Common myeloid progenitor, CD34-positive (primary cell): ENCODE measurements at regions not wholly inside any gene's neighbourhood (a gene's known extent, or its start where the extent isn't known, plus 50 kb on each side); places are given as distances from the start of the nearest gene placed in this dataset.

ENCODE experiments used
- CTCF ChIA-PET: fragments of 350-600 bp; sonication (Branson Sonifier 250); formaldehyde crosslinking; loops from one replicate; lab custom pipeline; 2021; ENCODE audit warnings: antibody characterized with exemption; lab: Charles Lee
- POLR2A ChIA-PET: fragments of 350-600 bp; sonication (Branson Sonifier 250); formaldehyde crosslinking; loops from one replicate; lab custom pipeline; 2021; ENCODE audit warnings: antibody characterized with exemption; lab: Charles Lee
- DNase-seq, 3 donors: peaks; one replicate each; pipeline versions ENCODE4 v3.0.0 to v3.0.0-alpha.2; 2013
- H3K27ac ChIP-seq, 2 experiments: 1 replicate in 1 of 2; 2 replicates in 1 of 2; pipeline ENCODE4 v1.7.0; 2013; ENCODE audit warnings: inconsistent platforms in 2 of 2, low read length in 2 of 2, mild to moderate bottlenecking in 2 of 2, low read depth in 1 of 2, moderate library complexity in 1 of 2; ENCODE audit not compliant: severe bottlenecking in 2 of 2, insufficient read depth in 1 of 2, poor library complexity in 1 of 2
- H3K27me3 ChIP-seq, 5 experiments: replicated peaks in 2 of 5; 1 replicate in 3 of 5; 2 replicates in 2 of 5; pipeline versions ENCODE4 v1.6.1 to v1.7.0; 2013; ENCODE audit warnings: low read length in 4 of 5, mild to moderate bottlenecking in 2 of 5, moderate library complexity in 2 of 5, inconsistent platforms in 1 of 5; ENCODE audit not compliant: insufficient read depth in 5 of 5, control insufficient read depth in 4 of 5
- H3K36me3 ChIP-seq, 4 experiments: 1 replicate in 2 of 4; 2 replicates in 2 of 4; pipeline versions ENCODE4 v1.6.1 to v1.7.0; 2013; ENCODE audit warnings: low read length in 3 of 4, control low read depth in 1 of 4, mild to moderate bottlenecking in 1 of 4; ENCODE audit not compliant: control insufficient read depth in 4 of 4, insufficient read depth in 4 of 4
- H3K4me1 ChIP-seq, 4 experiments: 1 replicate in 3 of 4; 2 replicates in 1 of 4; pipeline versions ENCODE4 v1.6.1 to v1.7.1; 2013; ENCODE audit warnings: low read length in 3 of 4, mild to moderate bottlenecking in 3 of 4, control low read depth in 1 of 4, inconsistent platforms in 1 of 4, moderate library complexity in 1 of 4; ENCODE audit not compliant: control insufficient read depth in 4 of 4, insufficient read depth in 4 of 4; ENCODE audit errors: control extremely low read depth in 1 of 4
- H3K4me3 ChIP-seq, 7 experiments: 1 replicate in 4 of 7; 2 replicates in 3 of 7; pipeline versions ENCODE4 v1.5.1 to v1.7.0; 2013; ENCODE audit warnings: mild to moderate bottlenecking in 7 of 7, low read length in 6 of 7, moderate library complexity in 6 of 7, inconsistent platforms in 2 of 7, low read depth in 2 of 7, control low read depth in 1 of 7; ENCODE audit not compliant: insufficient read depth in 4 of 7, control insufficient read depth in 1 of 7; ENCODE audit errors: extremely low read depth in 1 of 7
- H3K9me3 ChIP-seq, 5 experiments: 1 replicate in 4 of 5; 2 replicates in 1 of 5; pipeline versions ENCODE4 v1.6.1 to v1.7.1; 2013; ENCODE audit warnings: low read length in 4 of 5, mild to moderate bottlenecking in 2 of 5, inconsistent platforms in 1 of 5, low read depth in 1 of 5, moderate library complexity in 1 of 5; ENCODE audit not compliant: control insufficient read depth in 4 of 5, insufficient read depth in 2 of 5; ENCODE audit errors: control extremely low read depth in 1 of 5
- WGBS: methylation state at CpG from one replicate; pipeline ENCODE4 v1.1.5; 2013; ENCODE audit not compliant: insufficient coverage; 5-methylcytosine and 5-hydroxymethylcytosine counted together

GRCh38 chr6:168222115-168223043, 97.2 kb downstream of the DACT2 start:
- Histone ChIP-seq H3K27ac (no peak overlapping the region), H3K9me3 (peaks cover 0 to 3% (median 0%) of the 10 kb centered on the region in 5 experiments), H3K4me1 (no peaks in the 10 kb centered on the region), H3K4me3 (no peak overlapping the region), H3K27me3 (peaks cover 0 to 19% (median 3%) of the 10 kb centered on the region in 5 experiments), H3K36me3 (no peaks in the 10 kb centered on the region)
- no peak for DNase-seq
- ChIA-PET CTCF (no interaction called here), POLR2A (no interaction called here)
- WGBS: 97% methylated on average over 9 of the region's 17 CpGs

GRCh38 chr6:168221497-168222079, 98.0 kb downstream of the DACT2 start:
- H3K4me1 ChIP-seq: no peaks in the 10 kb centered on the region
- H3K27ac ChIP-seq: no peak overlapping the region
- peaks cover 0 to 3% (median 0%) of the 10 kb centered on the region in 5 experiments for H3K9me3 ChIP-seq
- 91% methylated on average over 7 of the region's 8 CpGs for WGBS
- no peaks in the 10 kb centered on the region for H3K36me3 ChIP-seq
- H3K27me3 ChIP-seq: peaks cover 0 to 27% (median 7%) of the 10 kb centered on the region in 5 experiments
- H3K4me3 ChIP-seq: no peak overlapping the region
- DNase-seq: no peak
- POLR2A ChIA-PET: no interaction called here
- CTCF ChIA-PET: no interaction called here

- Histone ChIP-seq H3K36me3 (no peaks in the 10 kb centered on the region), H3K4me1 (no peaks in the 10 kb centered on the region), H3K9me3 (peaks cover 0 to 3% (median 0%) of the 10 kb centered on the region in 5 experiments), H3K27ac (no peak overlapping the region), H3K27me3 (peaks cover 0 to 29% (median 9%) of the 10 kb centered on the region in 5 experiments), H3K4me3 (no peak overlapping the region)
- peak in 1 of 3 donors; percentile 10 for DNase-seq
- CTCF ChIA-PET: no interaction called here
- POLR2A ChIA-PET: no interaction called here
- WGBS: 73% methylated on average over 4 of the region's 5 CpGs
Measured at GRCh38 chr6:168221000-168221399, 98.6 kb downstream of the DACT2 start.

- WGBS: 97% methylated on average over 5 of the region's 10 CpGs
- DNase-seq: no peak
- Histone ChIP-seq H3K4me3 (no peak overlapping the region), H3K4me1 (no peaks in the 10 kb centered on the region), H3K36me3 (no peaks in the 10 kb centered on the region), H3K9me3 (peaks cover 0 to 3% (median 0%) of the 10 kb centered on the region in 5 experiments), H3K27me3 (peaks cover 0 to 32% (median 9%) of the 10 kb centered on the region in 5 experiments), H3K27ac (no peak overlapping the region)
- ChIA-PET POLR2A (no interaction called here), CTCF (no interaction called here)
Measured at GRCh38 chr6:168219804-168220203, 99.8 kb downstream of the DACT2 start.

DNA sequence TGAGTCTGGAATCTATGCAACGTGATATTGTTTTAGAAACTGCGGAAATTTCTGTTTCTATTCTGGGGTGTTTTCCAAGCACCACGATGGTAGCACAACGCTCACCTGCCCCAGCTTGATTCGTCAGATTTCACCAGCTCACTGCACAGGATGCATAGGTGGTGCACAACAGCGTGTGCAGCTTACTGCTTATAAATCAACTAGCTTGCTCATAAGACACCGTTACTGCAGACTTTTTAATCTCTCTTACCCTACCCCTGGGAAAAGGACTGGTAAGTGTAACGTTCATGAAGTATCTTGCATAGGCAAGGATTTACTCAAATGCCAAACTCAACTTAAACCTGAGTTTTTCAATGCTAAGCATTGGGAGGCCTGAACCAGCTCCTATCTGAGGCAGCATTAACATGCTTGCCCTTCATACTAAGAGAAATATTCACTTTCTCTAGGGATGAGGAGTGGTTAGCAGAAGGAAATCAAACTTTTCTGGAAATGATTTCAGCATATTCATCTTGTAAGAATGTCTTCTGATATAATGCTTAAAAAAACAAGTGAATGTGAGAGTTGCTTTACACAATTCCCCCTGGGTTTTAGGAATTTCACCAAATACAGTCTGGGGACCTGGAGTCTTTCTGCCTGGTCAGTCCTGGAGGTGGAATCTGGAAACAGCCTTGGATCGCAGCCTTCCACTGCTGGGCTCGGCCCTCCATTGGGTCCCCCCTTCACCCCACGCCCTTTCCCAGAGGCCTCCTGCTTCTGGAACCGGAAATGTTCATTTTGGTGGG, 100.6 kb downstream of the DACT2 start:
- Histone ChIP-seq H3K36me3 (no peaks in the 10 kb centered on the region), H3K27ac (no peak overlapping the region), H3K27me3 (peaks cover 0 to 32% (median 9%) of the 10 kb centered on the region in 5 experiments), H3K4me3 (no peak overlapping the region), H3K9me3 (peaks cover 0 to 3% (median 0%) of the 10 kb centered on the region in 5 experiments), H3K4me1 (no peaks in the 10 kb centered on the region)
- ChIA-PET POLR2A (no interaction called here), CTCF (interaction anchor here (1.5 kb wide), 1 partner anchor 9 kb away, joined by 3 read pairs; no protein-coding TSS in a partner anchor)
- no peak for DNase-seq
- 92% methylated on average over 12 of the region's 12 CpGs for WGBS

DNA sequence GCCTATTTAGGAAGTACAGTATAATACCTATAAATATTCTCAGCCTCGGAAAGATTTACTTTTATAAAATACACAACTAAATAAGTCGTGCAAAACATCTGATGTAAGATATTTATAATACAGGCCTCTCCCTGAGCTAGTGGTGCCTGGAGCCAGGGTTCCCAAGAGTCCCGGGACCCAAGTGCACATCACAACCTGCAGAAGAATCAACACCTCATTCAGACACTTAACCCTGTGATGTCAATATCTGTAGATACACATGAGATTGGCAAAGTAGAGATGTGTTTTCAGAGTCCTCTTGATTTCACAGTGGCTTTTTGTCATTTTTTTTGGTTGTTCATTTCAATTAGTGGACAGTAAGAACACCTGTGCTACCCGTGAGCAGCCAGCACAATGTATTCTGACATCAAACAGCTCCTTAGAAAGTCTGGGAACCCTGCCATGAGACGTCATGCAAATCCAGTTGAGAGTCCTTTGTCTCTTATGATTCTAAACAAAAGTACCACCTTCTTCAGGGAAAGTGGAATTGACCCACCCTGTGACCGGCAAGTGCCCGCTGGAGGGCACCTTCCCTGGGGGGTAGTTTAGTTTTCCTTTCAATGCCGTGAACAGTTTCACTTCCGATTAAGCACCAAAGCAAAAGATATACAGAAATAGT, 101.6 kb downstream of the DACT2 start:
- no peaks in the 10 kb centered on the region for H3K36me3 ChIP-seq
- H3K27ac ChIP-seq: no peak overlapping the region
- CTCF ChIA-PET: interaction anchor here (1.5 kb wide), 1 partner anchor 10 kb away, joined by 3 read pairs; no protein-coding TSS in a partner anchor
- POLR2A ChIA-PET: no interaction called here
- H3K9me3 ChIP-seq: no peaks in the 10 kb centered on the region
- peaks cover 0 to 32% (median 9%) of the 10 kb centered on the region in 5 experiments for H3K27me3 ChIP-seq
- DNase-seq: no peak
- H3K4me3 ChIP-seq: no peak overlapping the region
- 100% methylated on average over 1 of the region's 9 CpGs for WGBS
- H3K4me1 ChIP-seq: no peaks in the 10 kb centered on the region
